GM18507 (cell line): ENCODE measurements at regions not wholly inside any gene's neighbourhood (a gene's known extent, or its start where the extent isn't known, plus 50 kb on each side); places are given as distances from the start of the nearest gene placed in this dataset.

Experiments
- DNase-seq: peaks from one replicate; pipeline ENCODE4 v3.0.0; 2011; ENCODE audit warnings: low read depth; ENCODE audit not compliant: insufficient read length; ENCODE audit errors: extremely low spot score
- FAIRE-seq: peaks from 2 replicates; lab custom pipeline; 2011; peaks lifted over from hg19 to GRCh38; lab: Jason Lieb, UNC

GRCh38 chr22:47690586-47690985 lies 928.1 kb downstream of the TBC1D22A start:
- DNase-seq (no peak), FAIRE-seq (no peak)

GRCh38 chr22:47690166-47690565 lies 927.7 kb downstream of the TBC1D22A start:
- DNase-seq (no peak), FAIRE-seq (no peak)

GRCh38 chr22:47687776-47688175 lies 925.3 kb downstream of the TBC1D22A start:
- no peak for FAIRE-seq

GRCh38 chr22:47687346-47687655 lies 924.9 kb downstream of the TBC1D22A start:
- FAIRE-seq, result no peak
- DNase-seq, result no peak

More at GRCh38 chr22:47687776-47688175, 925.3 kb downstream of the TBC1D22A start:
- DNase-seq, result no peak

GRCh38 chr22:47686594-47687345 lies 924.3 kb downstream of the TBC1D22A start:
- FAIRE-seq (no peak), DNase-seq (no peak)

- FAIRE-seq (no peak), DNase-seq (no peak)
These were observed 919.1 kb downstream of the TBC1D22A start for GRCh38 chr22:47681411-47682165.

- no peak for FAIRE-seq
- DNase-seq, result no peak
These were observed 916.3 kb downstream of the TBC1D22A start for GRCh38 chr22:47678636-47679287.

- no peak for FAIRE-seq
- no peak for DNase-seq
These were observed 915.6 kb downstream of the TBC1D22A start for GRCh38 chr22:47678048-47678447.

GRCh38 chr22:47676685-47677084 lies 914.2 kb downstream of the TBC1D22A start:
- DNase-seq (no peak), FAIRE-seq (no peak)

- FAIRE-seq (no peak), DNase-seq (no peak)
These were observed 912.1 kb downstream of the TBC1D22A start for GRCh38 chr22:47674600-47674999.

GRCh38 chr22:47673557-47673956 lies 911.1 kb downstream of the TBC1D22A start:
- no peak for FAIRE-seq
- no peak for DNase-seq

- DNase-seq (no peak), FAIRE-seq (no peak)
These were observed 910.1 kb downstream of the TBC1D22A start for GRCh38 chr22:47672526-47672925.

GRCh38 chr22:47665151-47665550 lies 902.7 kb downstream of the TBC1D22A start:
- FAIRE-seq, result no peak
- no peak for DNase-seq

- DNase-seq (no peak), FAIRE-seq (no peak)
These were observed 901.5 kb downstream of the TBC1D22A start for GRCh38 chr22:47663615-47664605.

GRCh38 chr22:47659467-47660223 lies 897.2 kb downstream of the TBC1D22A start:
- FAIRE-seq (no peak), DNase-seq (no peak)

GRCh38 chr22:47658182-47658581 lies 895.7 kb downstream of the TBC1D22A start:
- FAIRE-seq, result no peak
- DNase-seq, result no peak

- FAIRE-seq, result no peak
These were observed 894.8 kb downstream of the TBC1D22A start for GRCh38 chr22:47657224-47657623.

GRCh38 chr22:47656806-47657205 lies 894.4 kb downstream of the TBC1D22A start:
- FAIRE-seq (no peak), DNase-seq (no peak)

More at GRCh38 chr22:47657224-47657623, 894.8 kb downstream of the TBC1D22A start:
- DNase-seq, result no peak

- FAIRE-seq, result no peak
- DNase-seq, result no peak
These were observed 893.5 kb downstream of the TBC1D22A start for GRCh38 chr22:47655930-47656329.
